H1 (cell line): ENCODE measurements at regions not wholly inside any gene's neighbourhood (a gene's known extent, or its start where the extent isn't known, plus 50 kb on each side); places are given as distances from the start of the nearest gene placed in this dataset.

Experiments
- CTBP2 ChIP-seq: IDR thresholded peaks from 2 replicates; pipeline ENCODE4 v1.7.0; 2011; ENCODE audit warnings: borderline replicate concordance, mild to moderate bottlenecking, moderate library complexity, mixed read lengths, low read length; ENCODE audit not compliant: insufficient read depth, insufficient read length

DNA sequence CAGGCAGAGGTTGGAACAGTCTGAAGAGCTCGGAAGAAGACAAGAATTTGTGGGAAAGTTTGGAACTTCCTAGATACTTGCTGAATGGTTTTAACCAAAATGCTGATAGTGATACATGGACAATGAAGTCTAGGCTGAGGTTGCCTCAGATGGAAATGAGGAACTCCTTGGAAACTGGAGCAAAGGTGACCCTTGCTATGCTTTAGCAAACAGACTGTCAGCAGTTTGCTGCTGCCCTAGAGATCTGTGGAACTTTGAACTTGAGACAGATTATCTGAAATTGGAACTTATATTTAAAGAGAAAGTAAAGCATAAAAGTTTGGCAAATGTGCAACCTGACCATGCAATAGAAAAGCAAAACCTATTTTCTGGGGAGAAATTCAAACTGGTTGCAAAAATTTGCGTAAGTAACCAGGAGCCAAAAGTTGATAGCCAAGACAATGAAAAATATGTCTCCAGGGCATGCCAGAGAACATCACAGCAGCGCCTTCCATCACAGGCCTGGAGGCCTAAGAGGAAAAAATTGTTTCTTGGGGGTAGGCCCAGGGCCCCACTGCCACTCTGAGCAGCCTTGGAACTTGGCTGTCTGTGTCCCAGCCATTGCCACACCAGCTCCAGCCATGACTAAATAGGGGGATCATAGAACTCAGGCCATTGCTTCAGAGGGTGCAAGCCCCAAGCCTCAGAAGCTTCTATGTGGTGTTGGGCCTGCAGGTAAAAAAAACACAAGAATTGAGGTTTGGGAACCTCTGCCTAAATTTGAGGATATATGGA lies 675.3 kb downstream of the LTN1 start (continued):
- TF ChIP-seq CTBP2: no peak
- TF ChIP-seq, all 59 proteins: peak for 0
